ENCODE measurements at regions not wholly inside any gene's neighbourhood (a gene's known extent, or its start where the extent isn't known, plus 50 kb on each side); places are given as distances from the start of the nearest gene placed in this dataset.
"Not testable (repeated sequence)": the region's sequence is repeated elsewhere in the genome, so short reads cannot be mapped to it uniquely, and the experiment has no call there.

GRCh38 chr9:41738681-41739080, 390.5 kb downstream of the CNTNAP3B start:
- not testable (repeated sequence) for TF ChIP-seq POLR2A, CTCF (IDR thresholded peaks at IDR 0.05)
